ENCODE measurements at regions not wholly inside any gene's neighbourhood (a gene's known extent, or its start where the extent isn't known, plus 50 kb on each side); places are given as distances from the start of the nearest gene placed in this dataset.

DNA sequence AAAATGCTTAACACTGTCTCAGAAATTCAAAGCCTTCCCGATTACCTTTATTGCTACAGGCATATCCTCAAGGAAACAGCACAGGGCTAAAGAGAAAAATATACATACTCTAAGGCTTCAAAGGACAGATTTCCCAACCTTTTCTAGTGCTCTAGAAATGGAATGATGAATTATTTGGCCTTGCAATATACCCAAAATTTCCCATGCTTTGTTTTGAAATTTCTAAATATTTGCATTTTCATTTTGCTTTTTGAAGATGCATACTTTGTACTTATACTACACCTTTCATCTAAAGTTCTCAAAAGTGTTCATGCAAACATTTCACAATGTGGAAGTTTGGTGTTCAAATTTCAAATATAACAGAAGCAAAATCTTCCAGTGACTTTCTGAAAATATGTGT, 312.7 kb upstream of the PDE4D start:
- TF ChIP-seq, protein P1, sequence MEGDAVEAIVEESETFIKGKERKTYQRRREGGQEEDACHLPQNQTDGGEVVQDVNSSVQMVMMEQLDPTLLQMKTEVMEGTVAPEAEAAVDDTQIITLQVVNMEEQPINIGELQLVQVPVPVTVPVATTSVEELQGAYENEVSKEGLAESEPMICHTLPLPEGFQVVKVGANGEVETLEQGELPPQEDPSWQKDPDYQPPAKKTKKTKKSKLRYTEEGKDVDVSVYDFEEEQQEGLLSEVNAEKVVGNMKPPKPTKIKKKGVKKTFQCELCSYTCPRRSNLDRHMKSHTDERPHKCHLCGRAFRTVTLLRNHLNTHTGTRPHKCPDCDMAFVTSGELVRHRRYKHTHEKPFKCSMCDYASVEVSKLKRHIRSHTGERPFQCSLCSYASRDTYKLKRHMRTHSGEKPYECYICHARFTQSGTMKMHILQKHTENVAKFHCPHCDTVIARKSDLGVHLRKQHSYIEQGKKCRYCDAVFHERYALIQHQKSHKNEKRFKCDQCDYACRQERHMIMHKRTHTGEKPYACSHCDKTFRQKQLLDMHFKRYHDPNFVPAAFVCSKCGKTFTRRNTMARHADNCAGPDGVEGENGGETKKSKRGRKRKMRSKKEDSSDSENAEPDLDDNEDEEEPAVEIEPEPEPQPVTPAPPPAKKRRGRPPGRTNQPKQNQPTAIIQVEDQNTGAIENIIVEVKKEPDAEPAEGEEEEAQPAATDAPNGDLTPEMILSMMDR (conservative IDR thresholded peaks at IDR 0.05 in 1 of 2, IDR thresholded peaks at IDR 0.05 in 1 of 2; ENCODE audit: low read depth in 1 of 2, low read length in 2 of 2) = no peak
- TF ChIP-seq EZH2 (IDR thresholded peaks at IDR 0.05; ENCODE audit: low read length, missing control alignments) = no peak
